A673 (cell line): ENCODE measurements at regions not wholly inside any gene's neighbourhood (a gene's known extent, or its start where the extent isn't known, plus 50 kb on each side); places are given as distances from the start of the nearest gene placed in this dataset.

ENCODE experiments used
- BruUV-seq: library from RNA; stranded (reverse); fragments of 400-500 nt; replicated peaks from 2 replicates; lab custom pipeline; 2021; lab: Mats Ljungman, UMichigan
- CTCF ChIA-PET: fragments of 300-600 bp; sonication (Branson Sonifier 250); formaldehyde crosslinking; loops from one replicate; lab custom pipeline; 2022; ENCODE audit warnings: antibody characterized with exemption; lab: Charles Lee
- POLR2A ChIA-PET: fragments of 300-600 bp; sonication (Branson Sonifier 250); formaldehyde crosslinking; loops from one replicate; lab custom pipeline; 2022; ENCODE audit warnings: antibody characterized with exemption; ENCODE audit not compliant: low non-redundant PET; lab: Charles Lee
- DNase-seq: peaks from one replicate; pipeline ENCODE4 v3.0.0-alpha.2; 2015; ENCODE audit warnings: low spot score
- H3K27ac ChIP-seq: fragments of 200-600 bp; sonication (generic); 2 replicates; pipeline ENCODE4 v1.5.1; 2016; ENCODE audit warnings: mixed run types, low read depth, mild to moderate bottlenecking, mixed read lengths, antibody characterized with exemption, low read length; ENCODE audit not compliant: poor library complexity, severe bottlenecking
- H3K27me3 ChIP-seq: fragments of 200-600 bp; sonication (generic); replicated peaks from 2 replicates; pipeline ENCODE4 v1.6.1; 2017; ENCODE audit warnings: mixed run types, low read depth, mild to moderate bottlenecking, mixed read lengths, antibody characterized with exemption, low read length; ENCODE audit not compliant: insufficient read depth, poor library complexity
- H3K36me3 ChIP-seq: fragments of 200-600 bp; sonication (generic); 2 replicates; pipeline ENCODE4 v1.6.1; 2016; ENCODE audit warnings: mixed run types, mild to moderate bottlenecking, mixed read lengths, antibody characterized with exemption, low read length; ENCODE audit not compliant: insufficient read depth, poor library complexity, severe bottlenecking
- H3K4me1 ChIP-seq: fragments of 200-600 bp; sonication (generic); 2 replicates; pipeline ENCODE4 v1.6.1; 2017; ENCODE audit warnings: mixed run types, mild to moderate bottlenecking, mixed read lengths, antibody characterized with exemption, low read length; ENCODE audit not compliant: insufficient read depth, poor library complexity, severe bottlenecking
- H3K4me3 ChIP-seq: fragments of 200-600 bp; sonication (generic); 2 replicates; pipeline ENCODE4 v1.5.1; 2016; ENCODE audit warnings: low read depth, mixed run types, mild to moderate bottlenecking, mixed read lengths, low read length; ENCODE audit not compliant: poor library complexity, severe bottlenecking
- H3K9me3 ChIP-seq: fragments of 200-600 bp; sonication (generic); 2 replicates; pipeline ENCODE4 v1.6.1; 2016; ENCODE audit warnings: mixed run types, low read depth, mild to moderate bottlenecking, mixed read lengths, antibody characterized with exemption, low read length; ENCODE audit not compliant: poor library complexity, severe bottlenecking
- EZH2 ChIP-seq: fragments of 200-600 bp; sonication (generic); IDR thresholded peaks from 2 replicates; pipeline ENCODE4 v1.6.1; 2017; ENCODE audit warnings: borderline replicate concordance, low read depth, mild to moderate bottlenecking, mixed read lengths, antibody characterized with exemption, low read length; ENCODE audit not compliant: poor library complexity, severe bottlenecking
- intact Hi-C: fragments of 100-400 bp; cut with micrococcal nuclease; formaldehyde crosslinking; loops from one replicate; pipeline ENCODE4 v1.10.0; 2022; ENCODE audit not compliant: unreplicated experiment
- TF ChIP-seq, protein P1 (sequence below): fragments of 300-800, 200-600 bp; sonication (generic); conservative IDR thresholded peaks from 2 replicates; pipeline ENCODE4 v1.5.1; 2017; ENCODE audit warnings: low read depth, mild to moderate bottlenecking, antibody characterized with exemption, low read length, moderate library complexity, mixed read lengths

DNA sequence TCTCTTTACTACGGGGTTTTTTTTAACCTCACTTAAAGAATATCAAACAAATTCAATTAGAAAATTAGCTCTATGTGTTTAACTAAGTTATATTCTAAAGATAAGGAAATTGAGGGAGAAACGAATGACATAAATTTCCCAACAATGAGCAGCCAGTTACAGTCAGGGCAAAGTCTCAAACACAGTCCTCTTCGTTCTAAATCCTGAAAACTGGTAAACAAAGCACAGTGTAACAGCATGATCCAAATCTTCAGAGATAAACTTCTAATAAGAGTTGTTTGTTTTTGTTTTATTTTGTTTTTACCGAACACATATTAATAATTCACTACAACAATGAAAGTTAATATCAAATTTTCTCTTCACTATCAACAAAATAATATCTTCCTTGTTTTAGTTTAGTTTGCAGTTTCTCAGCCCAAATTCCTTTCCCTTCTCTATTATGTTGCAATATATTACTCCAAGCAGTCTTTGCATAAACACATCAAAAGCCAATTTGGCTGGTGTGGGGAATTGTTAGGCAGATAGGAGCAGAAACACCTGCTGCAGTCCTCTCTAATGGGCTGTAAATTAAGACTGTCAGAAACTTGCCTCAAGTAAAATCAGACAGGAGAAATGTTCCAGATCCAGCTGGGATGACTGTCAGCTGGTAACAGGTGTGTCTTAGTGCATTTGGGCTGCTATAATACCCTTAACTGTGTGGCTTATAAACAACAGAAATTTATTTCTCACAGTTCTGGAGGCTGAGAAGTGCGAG is 106.5 kb upstream of the SGCG start:
- H3K27me3 ChIP-seq = no peaks in the 10 kb centered on the region
- H3K27ac ChIP-seq = no peak overlapping the region
- intact Hi-C loops = no loop called here
- H3K4me1 ChIP-seq = no peaks in the 10 kb centered on the region
- ChIA-PET POLR2A (no interaction called here), CTCF (interaction anchor here (0.9 kb wide), 1 partner anchor 14 kb away, joined by 3 read pairs; no protein-coding TSS in a partner anchor)
- H3K4me3 ChIP-seq = no peak overlapping the region
- TF ChIP-seq, protein P1, sequence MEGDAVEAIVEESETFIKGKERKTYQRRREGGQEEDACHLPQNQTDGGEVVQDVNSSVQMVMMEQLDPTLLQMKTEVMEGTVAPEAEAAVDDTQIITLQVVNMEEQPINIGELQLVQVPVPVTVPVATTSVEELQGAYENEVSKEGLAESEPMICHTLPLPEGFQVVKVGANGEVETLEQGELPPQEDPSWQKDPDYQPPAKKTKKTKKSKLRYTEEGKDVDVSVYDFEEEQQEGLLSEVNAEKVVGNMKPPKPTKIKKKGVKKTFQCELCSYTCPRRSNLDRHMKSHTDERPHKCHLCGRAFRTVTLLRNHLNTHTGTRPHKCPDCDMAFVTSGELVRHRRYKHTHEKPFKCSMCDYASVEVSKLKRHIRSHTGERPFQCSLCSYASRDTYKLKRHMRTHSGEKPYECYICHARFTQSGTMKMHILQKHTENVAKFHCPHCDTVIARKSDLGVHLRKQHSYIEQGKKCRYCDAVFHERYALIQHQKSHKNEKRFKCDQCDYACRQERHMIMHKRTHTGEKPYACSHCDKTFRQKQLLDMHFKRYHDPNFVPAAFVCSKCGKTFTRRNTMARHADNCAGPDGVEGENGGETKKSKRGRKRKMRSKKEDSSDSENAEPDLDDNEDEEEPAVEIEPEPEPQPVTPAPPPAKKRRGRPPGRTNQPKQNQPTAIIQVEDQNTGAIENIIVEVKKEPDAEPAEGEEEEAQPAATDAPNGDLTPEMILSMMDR = no peak
- no peak for TF ChIP-seq EZH2
- DNase-seq = no peak
- H3K9me3 ChIP-seq = peaks cover 3% of the 10 kb centered on the region
- H3K36me3 ChIP-seq = no peaks in the 10 kb centered on the region
- BruUV-seq = no TSS peak

DNA sequence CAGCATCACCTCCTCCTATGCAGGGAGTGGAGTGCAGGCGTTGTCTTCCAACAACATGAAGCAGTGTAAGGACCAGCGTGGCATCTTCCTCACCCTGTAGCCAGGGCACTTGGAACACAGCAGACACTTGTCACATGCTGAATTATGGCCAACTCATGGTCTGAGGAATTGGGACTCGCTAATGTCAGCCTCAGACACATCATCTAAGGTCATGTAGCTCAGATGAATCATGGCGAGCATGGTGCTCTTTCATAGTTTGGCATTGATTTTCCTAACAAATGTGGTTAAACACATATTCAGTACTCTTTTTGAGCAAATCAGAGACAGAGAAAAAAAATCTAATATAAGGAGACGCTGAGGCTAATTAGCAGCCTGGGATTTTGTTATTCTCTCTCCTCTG is 99.6 kb upstream of the SGCG start:
- TF ChIP-seq, protein P1 = no peak
- TF ChIP-seq EZH2 = no peak
- intact Hi-C loops = no loop called here
- POLR2A ChIA-PET = no interaction called here
- BruUV-seq = no TSS peak
- no peak overlapping the region for H3K27ac ChIP-seq
- H3K4me3 ChIP-seq = no peak overlapping the region
- CTCF ChIA-PET = no interaction called here
- no peaks in the 10 kb centered on the region for H3K4me1 ChIP-seq
- H3K9me3 ChIP-seq = no peaks in the 10 kb centered on the region
- H3K27me3 ChIP-seq = no peaks in the 10 kb centered on the region
- no peaks in the 10 kb centered on the region for H3K36me3 ChIP-seq
- DNase-seq = no peak

DNA sequence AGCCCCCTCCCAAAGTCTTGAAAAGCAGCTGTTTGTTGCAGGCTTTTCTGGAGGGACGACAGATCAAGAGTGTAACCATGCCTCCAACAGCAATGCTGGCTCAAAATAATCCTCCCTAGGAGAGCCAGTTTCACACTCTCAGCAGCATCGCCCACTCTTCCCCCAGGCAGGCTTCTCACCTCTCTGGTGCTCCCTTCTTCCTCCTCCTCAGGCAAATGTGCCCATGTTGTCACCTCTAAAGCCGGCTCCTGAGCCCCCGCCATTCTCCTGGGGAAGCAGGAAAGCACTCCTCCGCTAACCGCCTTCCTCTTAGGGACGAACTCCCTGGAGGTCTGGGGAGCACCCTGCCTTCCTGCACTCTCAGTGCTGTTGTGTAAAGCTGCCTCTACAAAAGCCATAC is 98.9 kb upstream of the SGCG start:
- TF ChIP-seq, protein P1 = no peak
- no peak for TF ChIP-seq EZH2
- no peak overlapping the region for H3K4me3 ChIP-seq
- no peaks in the 10 kb centered on the region for H3K9me3 ChIP-seq
- intact Hi-C loops = no loop called here
- H3K4me1 ChIP-seq = no peaks in the 10 kb centered on the region
- H3K36me3 ChIP-seq = no peaks in the 10 kb centered on the region
- ChIA-PET POLR2A (no interaction called here), CTCF (no interaction called here)
- no peaks in the 10 kb centered on the region for H3K27me3 ChIP-seq
- no peak overlapping the region for H3K27ac ChIP-seq
- no TSS peak for BruUV-seq
- DNase-seq = no peak
